ENCODE measurements at regions not wholly inside any gene's neighbourhood (a gene's known extent, or its start where the extent isn't known, plus 50 kb on each side); places are given as distances from the start of the nearest gene placed in this dataset.
"Not testable (repeated sequence)": the region's sequence is repeated elsewhere in the genome, so short reads cannot be mapped to it uniquely, and the experiment has no call there.

DNA sequence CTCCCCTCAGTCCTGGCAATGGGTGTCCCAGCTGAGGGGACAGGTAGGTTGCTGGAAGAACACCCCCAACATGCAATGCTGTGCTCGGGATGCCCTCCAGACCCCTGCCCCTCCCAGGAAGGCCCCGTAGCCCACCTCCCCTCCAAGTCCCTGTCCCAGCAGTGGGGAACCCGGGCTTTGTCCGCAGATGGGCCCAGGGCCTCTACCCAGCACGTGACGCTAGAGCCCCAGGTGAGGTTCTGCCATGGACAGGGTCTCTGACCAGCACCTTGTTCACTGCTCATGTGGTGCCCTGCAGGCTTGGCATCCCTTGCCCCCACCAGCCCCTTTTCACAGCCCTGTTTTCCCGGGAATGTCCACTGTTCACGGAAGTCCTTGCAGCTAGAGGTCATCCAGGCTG lies 220.0 kb upstream of the SGCG start:
- POLR2A ChIA-PET (ENCODE audit: unreplicated experiment): no interaction called here
- CTCF ChIA-PET: no interaction called here
- Histone ChIP-seq H3K4me3 (ENCODE audit: low read length) (no peak overlapping the region), H3K27me3 (ENCODE audit: low read length) (no peaks in the 10 kb centered on the region), H3K9me2 (replicated peaks; ENCODE audit: low read length) (no peaks in the 10 kb centered on the region), H3K79me2 (ENCODE audit: low read length) (no peaks in the 10 kb centered on the region), H3K36me3 (ENCODE audit: low read depth, low read length) (no peaks in the 10 kb centered on the region), H4K20me1 (ENCODE audit: low read length) (no peaks in the 10 kb centered on the region), H3K4me1 (ENCODE audit: insufficient read depth, low read length) (no peaks in the 10 kb centered on the region), H3K4me2 (ENCODE audit: low read length) (no peak overlapping the region), H2AFZ (ENCODE audit: low read length) (no peak overlapping the region), H3K9ac (ENCODE audit: low read length) (no peak overlapping the region), H3F3A (ENCODE audit: low read length, unreplicated experiment) (no peaks in the 10 kb centered on the region), H3K27ac (ENCODE audit: low read length) (no peak overlapping the region), H3K9me3 (ENCODE audit: low read length) (no peaks in the 10 kb centered on the region)
- intact Hi-C loops (cut with micrococcal nuclease): no loop called here
- ATAC-seq (no peak), DNase-seq (no peak)
- TF ChIP-seq EZH2phosphoT487 (IDR thresholded peaks at IDR 0.05; ENCODE audit: borderline replicate concordance, low read length): no peak
- TF ChIP-seq EZH2 (IDR thresholded peaks at IDR 0.05; ENCODE audit: low read length, unreplicated experiment): no peak
- TF ChIP-seq, protein P1, sequence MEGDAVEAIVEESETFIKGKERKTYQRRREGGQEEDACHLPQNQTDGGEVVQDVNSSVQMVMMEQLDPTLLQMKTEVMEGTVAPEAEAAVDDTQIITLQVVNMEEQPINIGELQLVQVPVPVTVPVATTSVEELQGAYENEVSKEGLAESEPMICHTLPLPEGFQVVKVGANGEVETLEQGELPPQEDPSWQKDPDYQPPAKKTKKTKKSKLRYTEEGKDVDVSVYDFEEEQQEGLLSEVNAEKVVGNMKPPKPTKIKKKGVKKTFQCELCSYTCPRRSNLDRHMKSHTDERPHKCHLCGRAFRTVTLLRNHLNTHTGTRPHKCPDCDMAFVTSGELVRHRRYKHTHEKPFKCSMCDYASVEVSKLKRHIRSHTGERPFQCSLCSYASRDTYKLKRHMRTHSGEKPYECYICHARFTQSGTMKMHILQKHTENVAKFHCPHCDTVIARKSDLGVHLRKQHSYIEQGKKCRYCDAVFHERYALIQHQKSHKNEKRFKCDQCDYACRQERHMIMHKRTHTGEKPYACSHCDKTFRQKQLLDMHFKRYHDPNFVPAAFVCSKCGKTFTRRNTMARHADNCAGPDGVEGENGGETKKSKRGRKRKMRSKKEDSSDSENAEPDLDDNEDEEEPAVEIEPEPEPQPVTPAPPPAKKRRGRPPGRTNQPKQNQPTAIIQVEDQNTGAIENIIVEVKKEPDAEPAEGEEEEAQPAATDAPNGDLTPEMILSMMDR (conservative IDR thresholded peaks at IDR 0.05; ENCODE audit: low read depth, low read length): no peak
- no TSS peak for BruUV-seq (replicated peaks)

DNA sequence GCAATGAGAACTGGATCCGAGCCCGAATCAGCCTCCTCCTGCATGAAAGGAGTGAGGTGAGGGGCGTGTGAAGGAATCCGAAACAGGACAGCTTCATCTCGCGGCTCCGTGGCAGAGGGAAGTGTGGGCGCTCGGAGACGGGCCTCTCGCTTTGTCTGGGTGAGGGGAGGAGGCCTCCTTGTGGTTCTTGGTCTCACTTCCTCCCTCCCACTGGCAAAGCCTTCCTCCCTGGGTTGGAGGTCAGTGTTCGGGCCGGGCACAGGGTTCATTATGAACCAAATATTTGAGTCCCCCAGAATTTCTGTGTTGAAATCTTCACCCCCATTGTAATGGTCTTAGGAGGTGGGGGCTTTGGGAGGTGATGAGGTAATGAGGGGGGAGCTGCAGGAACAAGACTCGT lies 219.4 kb upstream of the SGCG start:
- not testable (repeated sequence) for ATAC-seq

DNA sequence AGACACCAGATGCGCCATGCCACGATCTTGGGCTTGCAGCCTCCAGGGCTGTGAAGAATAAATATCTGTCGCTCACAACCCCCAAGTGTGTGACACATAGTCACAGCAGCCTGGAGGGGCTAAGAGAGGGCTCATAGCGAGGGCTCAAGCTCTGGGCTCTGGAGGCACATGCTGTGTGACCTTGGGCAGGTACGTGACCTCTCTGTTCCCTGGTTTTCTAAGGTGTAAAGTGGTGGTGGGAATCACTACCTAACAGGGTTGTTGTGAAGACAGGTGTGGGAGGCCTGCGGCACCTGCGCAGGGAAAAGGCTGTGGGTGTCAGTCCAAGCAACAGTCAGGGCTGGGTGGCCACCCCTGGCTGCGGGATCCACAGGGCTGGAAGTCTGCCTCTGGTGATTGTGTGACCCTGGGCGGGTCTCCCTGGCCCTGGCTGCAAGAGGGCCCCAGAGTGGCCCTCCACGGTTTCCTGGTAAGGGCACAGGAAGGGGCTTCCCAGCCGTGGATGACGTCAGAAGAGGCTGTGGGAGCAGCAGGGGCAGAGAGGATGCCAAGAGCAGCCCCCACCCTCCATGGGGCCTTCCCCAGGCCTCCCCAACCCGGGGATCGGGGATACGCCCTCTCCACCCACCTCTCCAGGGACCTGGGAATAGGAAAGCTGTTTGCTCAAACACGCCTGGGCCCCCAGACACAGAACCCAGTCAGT lies 218.8 kb upstream of the SGCG start:
- no peak for ATAC-seq
- ChIA-PET CTCF (no interaction called here), POLR2A (ENCODE audit: unreplicated experiment) (no interaction called here)

More for the DNA sequence above, 219.4 kb upstream of the SGCG start:
- H2AFZ ChIP-seq (ENCODE audit: low read length); intact Hi-C loops (cut with micrococcal nuclease); H3K4me2 ChIP-seq (ENCODE audit: low read length); POLR2A ChIA-PET (ENCODE audit: unreplicated experiment); H3K4me1 ChIP-seq (ENCODE audit: insufficient read depth, low read length); H3K27ac ChIP-seq (ENCODE audit: low read length); H4K20me1 ChIP-seq (ENCODE audit: low read length); H3K9me2 ChIP-seq (replicated peaks; ENCODE audit: low read length); H3K9me3 ChIP-seq (ENCODE audit: low read length); H3K79me2 ChIP-seq (ENCODE audit: low read length); CTCF ChIA-PET; H3F3A ChIP-seq (ENCODE audit: low read length, unreplicated experiment); H3K9ac ChIP-seq (ENCODE audit: low read length); H3K4me3 ChIP-seq (ENCODE audit: low read length); H3K36me3 ChIP-seq (ENCODE audit: low read depth, low read length); BruUV-seq (replicated peaks); DNase-seq; H3K27me3 ChIP-seq (ENCODE audit: low read length): not testable (repeated sequence)

DNA sequence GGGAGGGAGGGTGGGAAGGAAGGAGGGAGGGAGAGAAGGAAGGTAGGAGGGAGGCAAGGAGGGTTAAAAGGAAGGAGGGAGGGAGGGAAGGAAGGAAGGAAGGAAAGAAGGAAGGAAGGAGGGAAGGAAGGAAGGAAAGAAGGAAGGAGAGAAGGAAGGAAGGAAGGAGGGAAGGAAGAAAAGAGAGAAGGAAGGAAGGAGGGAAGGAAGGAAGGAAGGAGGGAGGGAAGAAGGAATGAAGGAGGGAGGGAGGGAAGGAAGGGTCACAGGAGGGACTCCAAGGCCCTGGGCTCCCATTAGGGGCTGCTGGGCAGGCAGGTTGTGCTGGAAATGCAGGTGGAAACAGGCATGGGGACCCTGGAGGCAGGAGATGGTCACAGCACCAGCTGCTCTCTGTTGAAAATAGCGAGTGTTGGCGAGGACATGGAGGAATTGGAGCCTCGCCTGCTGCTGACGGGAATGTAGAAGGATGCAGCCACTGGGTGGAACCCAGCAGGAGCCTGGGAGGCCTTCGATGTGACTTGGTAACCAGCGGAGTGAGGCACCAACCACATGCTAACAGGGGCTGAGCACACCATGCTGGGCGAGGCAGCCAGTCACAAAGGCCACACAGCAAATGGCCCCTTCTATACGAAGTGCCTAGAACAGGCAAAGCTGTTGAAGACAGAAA lies 217.3 kb upstream of the SGCG start:
- BruUV-seq (replicated peaks); H3K27me3 ChIP-seq (ENCODE audit: low read length); H3K9ac ChIP-seq (ENCODE audit: low read length); H2AFZ ChIP-seq (ENCODE audit: low read length); CTCF ChIA-PET; H3K9me2 ChIP-seq (replicated peaks; ENCODE audit: low read length); intact Hi-C loops (cut with micrococcal nuclease); H3K4me2 ChIP-seq (ENCODE audit: low read length); H3K4me1 ChIP-seq (ENCODE audit: insufficient read depth, low read length); POLR2A ChIA-PET (ENCODE audit: unreplicated experiment); ATAC-seq; H3K27ac ChIP-seq (ENCODE audit: low read length); H3K9me3 ChIP-seq (ENCODE audit: low read length); H4K20me1 ChIP-seq (ENCODE audit: low read length); H3K79me2 ChIP-seq (ENCODE audit: low read length); H3F3A ChIP-seq (ENCODE audit: low read length, unreplicated experiment); H3K36me3 ChIP-seq (ENCODE audit: low read depth, low read length); H3K4me3 ChIP-seq (ENCODE audit: low read length); DNase-seq: not testable (repeated sequence)

More for the DNA sequence above, 218.8 kb upstream of the SGCG start:
- Histone ChIP-seq H3K79me2 (ENCODE audit: low read length) (no peaks in the 10 kb centered on the region), H3F3A (ENCODE audit: low read length, unreplicated experiment) (no peaks in the 10 kb centered on the region), H3K9ac (ENCODE audit: low read length) (no peak overlapping the region), H3K4me1 (ENCODE audit: insufficient read depth, low read length) (no peaks in the 10 kb centered on the region), H4K20me1 (ENCODE audit: low read length) (no peaks in the 10 kb centered on the region), H3K27me3 (ENCODE audit: low read length) (no peaks in the 10 kb centered on the region), H2AFZ (ENCODE audit: low read length) (no peak overlapping the region), H3K9me2 (replicated peaks; ENCODE audit: low read length) (no peaks in the 10 kb centered on the region), H3K36me3 (ENCODE audit: low read depth, low read length) (no peaks in the 10 kb centered on the region), H3K4me3 (ENCODE audit: low read length) (no peak overlapping the region), H3K9me3 (ENCODE audit: low read length) (no peaks in the 10 kb centered on the region), H3K4me2 (ENCODE audit: low read length) (no peak overlapping the region), H3K27ac (ENCODE audit: low read length) (no peak overlapping the region)
- intact Hi-C loops (cut with micrococcal nuclease): no loop called here
- DNase-seq: no peak
- no TSS peak for BruUV-seq (replicated peaks)
- no peak for TF ChIP-seq EZH2phosphoT487 (IDR thresholded peaks at IDR 0.05; ENCODE audit: borderline replicate concordance, low read length)
- TF ChIP-seq, protein P1 (conservative IDR thresholded peaks at IDR 0.05; ENCODE audit: low read depth, low read length): no peak
- no peak for TF ChIP-seq EZH2 (IDR thresholded peaks at IDR 0.05; ENCODE audit: low read length, unreplicated experiment)
